ENCODE measurements at regions not wholly inside any gene's neighbourhood (a gene's known extent, or its start where the extent isn't known, plus 50 kb on each side); places are given as distances from the start of the nearest gene placed in this dataset.
A peak's percentile ranks its signal among the peaks of the same experiment; 100 is the strongest.

- no TSS peak for BruUV-seq (replicated peaks)
- CTCF ChIA-PET = no interaction called here
- intact Hi-C loops (cut with micrococcal nuclease; ENCODE audit: unreplicated experiment) = no loop called here
Measured at GRCh38 chr10:35971397-35971796, 329.3 kb upstream of the FZD8 start.

DNA sequence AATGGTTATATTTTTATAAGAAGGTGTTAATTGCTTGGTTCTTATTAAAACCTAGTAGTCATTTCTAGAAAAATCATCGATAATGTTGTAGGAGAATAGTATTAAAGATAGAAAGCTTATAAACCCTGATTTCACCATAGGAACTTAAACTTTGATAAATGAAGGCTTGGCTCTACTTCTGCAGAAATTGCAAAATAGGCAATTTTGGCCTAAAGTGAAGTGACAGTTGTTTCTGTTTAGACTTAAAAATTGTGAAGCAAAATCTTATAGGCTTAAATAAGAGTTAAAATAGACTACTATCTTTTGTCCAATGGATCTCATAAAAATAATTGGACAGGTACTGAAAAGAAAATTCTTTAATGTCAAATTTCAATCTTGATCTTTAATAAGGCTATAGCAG lies 321.6 kb upstream of the FZD8 start:
- TF ChIP-seq CTCF (conservative IDR thresholded peaks at IDR 0.05; ENCODE audit: low read depth, low read length) (no peak), EZH2 (IDR thresholded peaks at IDR 0.05; ENCODE audit: borderline replicate concordance, low read depth, low read length, poor library complexity, severe bottlenecking) (no peak)
- Histone ChIP-seq H3K27me3 (replicated peaks; ENCODE audit: insufficient read depth, low read depth, low read length, poor library complexity) (no peaks in the 10 kb centered on the region), H3K36me3 (ENCODE audit: insufficient read depth, low read length, poor library complexity, severe bottlenecking) (no peaks in the 10 kb centered on the region), H3K4me1 (ENCODE audit: insufficient read depth, low read length, poor library complexity, severe bottlenecking) (peaks cover 2% of the 10 kb centered on the region), H3K4me3 (ENCODE audit: low read depth, low read length, poor library complexity, severe bottlenecking) (no peak overlapping the region), H3K9me3 (ENCODE audit: low read depth, low read length, poor library complexity, severe bottlenecking) (no peaks in the 10 kb centered on the region), H3K27ac (ENCODE audit: low read depth, low read length, poor library complexity, severe bottlenecking) (no peak overlapping the region)
- ChIA-PET POLR2A (ENCODE audit: low non-redundant PET) (no interaction called here), CTCF (no interaction called here)
- BruUV-seq (replicated peaks) = no TSS peak
- intact Hi-C loops (cut with micrococcal nuclease; ENCODE audit: unreplicated experiment) = no loop called here
- DNase-seq (ENCODE audit: low spot score) = no peak

More at GRCh38 chr10:35971397-35971796, 329.3 kb upstream of the FZD8 start:
- no peaks in the 10 kb centered on the region for H3K4me1 ChIP-seq (ENCODE audit: insufficient read depth, low read length, poor library complexity, severe bottlenecking)
- no peaks in the 10 kb centered on the region for H3K36me3 ChIP-seq (ENCODE audit: insufficient read depth, low read length, poor library complexity, severe bottlenecking)
- no peak overlapping the region for H3K27ac ChIP-seq (ENCODE audit: low read depth, low read length, poor library complexity, severe bottlenecking)
- H3K9me3 ChIP-seq (ENCODE audit: low read depth, low read length, poor library complexity, severe bottlenecking) = no peaks in the 10 kb centered on the region
- H3K4me3 ChIP-seq (ENCODE audit: low read depth, low read length, poor library complexity, severe bottlenecking) = no peak overlapping the region
- DNase-seq (ENCODE audit: low spot score) = no peak
- no peaks in the 10 kb centered on the region for H3K27me3 ChIP-seq (replicated peaks; ENCODE audit: insufficient read depth, low read depth, low read length, poor library complexity)
- POLR2A ChIA-PET (ENCODE audit: low non-redundant PET) = no interaction called here
- TF ChIP-seq CTCF (conservative IDR thresholded peaks at IDR 0.05; ENCODE audit: low read depth, low read length) (no peak), EZH2 (IDR thresholded peaks at IDR 0.05; ENCODE audit: borderline replicate concordance, low read depth, low read length, poor library complexity, severe bottlenecking) (no peak)

GRCh38 chr10:35961501-35961900 lies 319.4 kb upstream of the FZD8 start:
- BruUV-seq (replicated peaks) = no TSS peak
- Histone ChIP-seq H3K4me3 (ENCODE audit: low read depth, low read length, poor library complexity, severe bottlenecking) (no peak overlapping the region), H3K27ac (ENCODE audit: low read depth, low read length, poor library complexity, severe bottlenecking) (no peak overlapping the region), H3K36me3 (ENCODE audit: insufficient read depth, low read length, poor library complexity, severe bottlenecking) (no peaks in the 10 kb centered on the region), H3K27me3 (replicated peaks; ENCODE audit: insufficient read depth, low read depth, low read length, poor library complexity) (no peaks in the 10 kb centered on the region), H3K4me1 (ENCODE audit: insufficient read depth, low read length, poor library complexity, severe bottlenecking) (peaks cover 2% of the 10 kb centered on the region), H3K9me3 (ENCODE audit: low read depth, low read length, poor library complexity, severe bottlenecking) (no peaks in the 10 kb centered on the region)
- TF ChIP-seq CTCF (conservative IDR thresholded peaks at IDR 0.05; ENCODE audit: low read depth, low read length) (no peak), EZH2 (IDR thresholded peaks at IDR 0.05; ENCODE audit: borderline replicate concordance, low read depth, low read length, poor library complexity, severe bottlenecking) (no peak)
- peak; percentile 17 for DNase-seq (ENCODE audit: low spot score)
- intact Hi-C loops (cut with micrococcal nuclease; ENCODE audit: unreplicated experiment) = no loop called here
- ChIA-PET POLR2A (ENCODE audit: low non-redundant PET) (no interaction called here), CTCF (no interaction called here)

Data from A673 (cell line).